ENCODE measurements at regions not wholly inside any gene's neighbourhood (a gene's known extent, or its start where the extent isn't known, plus 50 kb on each side); places are given as distances from the start of the nearest gene placed in this dataset.

DNA sequence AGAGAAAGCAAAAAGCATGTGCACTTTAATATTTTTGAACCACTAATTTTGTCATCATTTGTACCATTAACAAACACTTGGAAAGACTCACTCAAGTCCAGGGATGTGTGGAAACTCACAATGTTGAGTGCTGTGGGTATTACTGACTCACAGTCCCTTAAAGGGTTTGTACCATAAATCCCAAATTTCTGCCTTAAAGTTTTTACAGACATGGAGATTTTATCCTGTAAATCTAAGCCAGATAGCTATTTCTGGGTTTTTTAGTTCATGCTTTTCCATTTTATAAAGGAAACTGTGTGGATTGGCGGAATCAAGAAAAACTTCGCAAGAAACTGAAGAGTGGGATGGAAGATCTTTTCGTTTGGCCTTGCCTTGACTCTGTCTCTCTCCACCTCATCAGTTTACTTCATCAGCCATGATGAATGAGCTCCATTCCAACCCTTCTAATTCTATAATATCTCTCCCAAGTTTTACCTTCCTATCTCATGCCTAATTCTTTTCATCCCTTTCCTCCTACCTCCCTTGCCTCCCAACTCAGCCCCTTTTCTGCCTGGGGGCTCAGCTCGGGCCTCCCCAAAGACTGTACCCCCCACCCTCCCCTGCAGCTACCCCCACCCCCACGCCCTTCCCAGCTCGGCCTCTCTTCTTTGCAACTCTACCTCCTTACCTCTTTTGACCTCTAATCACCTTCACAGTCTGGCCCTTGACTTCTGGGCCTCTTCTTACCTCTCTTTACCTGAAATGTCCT is 218.5 kb upstream of the MKLN1 start:
- DNase-seq (ENCODE audit: low spot score): peak; percentile 53

DNA sequence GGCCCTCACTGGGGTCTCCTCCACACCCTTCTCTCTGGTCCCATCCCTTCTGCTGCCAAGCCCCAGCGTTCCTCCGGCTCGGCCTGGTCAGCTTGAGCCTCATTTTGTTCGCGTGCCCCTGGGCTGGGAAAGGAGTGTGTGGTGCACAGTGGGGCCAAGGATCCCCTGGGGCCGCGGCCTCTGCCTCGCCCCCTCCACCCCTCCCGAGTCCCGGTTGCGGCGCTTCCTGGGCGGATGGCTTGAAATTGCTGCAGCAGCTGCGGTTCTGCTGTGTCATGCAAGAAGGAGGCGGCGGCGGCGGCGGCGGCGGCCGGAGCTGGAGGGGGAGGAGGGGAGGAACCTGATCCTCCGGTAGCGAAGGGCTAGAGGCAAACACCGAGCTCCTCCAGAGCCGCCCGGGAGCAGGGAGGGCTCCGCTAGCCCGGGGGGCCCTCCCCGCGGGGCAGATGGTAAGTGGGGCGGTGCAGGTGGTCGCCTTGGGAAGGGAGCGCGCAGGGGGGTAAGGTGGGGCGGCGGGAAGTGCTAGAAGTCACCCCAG is 217.8 kb upstream of the MKLN1 start:
- peak; percentile 89 for DNase-seq (ENCODE audit: low spot score)

DNA sequence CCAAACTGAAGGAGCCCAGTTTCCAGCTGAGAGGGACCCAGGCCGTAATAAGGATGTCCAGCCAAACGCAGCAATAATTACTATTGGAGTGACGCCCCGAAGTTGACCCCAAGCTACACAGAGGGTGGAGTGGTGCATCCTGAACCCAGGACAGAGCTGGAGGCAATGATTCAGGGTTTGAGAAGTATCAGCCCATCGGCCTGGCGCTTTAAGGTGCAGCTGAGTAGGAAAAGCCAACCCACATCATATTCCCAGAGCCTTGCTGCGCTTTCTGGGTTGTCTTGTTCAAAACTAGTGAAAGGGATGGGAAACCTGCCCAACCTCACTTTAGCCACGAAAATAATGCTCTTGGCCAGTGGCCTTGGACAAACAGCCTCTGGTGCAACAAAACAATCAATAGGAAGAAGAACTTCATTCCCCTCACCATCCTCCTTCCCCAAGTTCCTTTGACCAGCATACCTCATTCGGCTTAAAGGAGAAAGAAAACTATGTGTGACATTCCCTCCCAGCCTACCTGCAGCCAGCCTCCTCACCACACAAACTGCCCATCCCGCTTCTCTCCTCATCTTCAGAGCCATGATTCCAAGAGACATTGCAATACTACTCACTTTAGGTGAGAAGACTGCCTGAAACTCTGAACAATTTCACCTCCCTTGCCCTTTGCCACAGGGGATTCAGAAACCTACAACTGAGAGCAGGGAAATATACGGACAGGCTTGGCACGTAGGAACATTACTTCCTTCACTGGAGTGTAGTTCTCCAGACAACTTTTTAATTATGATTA is 217.2 kb upstream of the MKLN1 start:
- peak; percentile 37 for DNase-seq (ENCODE audit: low spot score)

DNA sequence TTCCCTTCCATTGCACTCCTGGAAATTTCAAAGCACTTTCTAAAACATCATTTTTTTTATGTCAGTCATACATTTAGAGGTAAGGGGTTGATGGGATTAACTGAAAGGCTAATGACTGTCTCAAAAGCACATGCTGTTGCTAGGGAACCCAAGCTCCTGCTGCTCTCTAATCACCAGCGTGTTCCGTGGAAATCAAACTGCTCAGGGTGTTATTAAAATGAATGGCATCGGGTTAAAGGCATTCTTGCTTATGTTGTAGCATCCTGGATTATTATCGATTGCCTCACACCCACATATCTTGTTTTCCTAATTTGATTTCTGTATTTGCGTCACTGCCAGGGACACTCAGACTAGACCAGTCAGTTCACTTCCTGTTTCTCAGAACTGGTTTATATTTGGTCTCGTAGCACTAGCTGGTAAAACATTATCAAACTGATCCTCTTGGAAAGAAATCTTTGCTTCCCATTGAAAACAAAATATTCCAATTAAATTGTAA is 216.5 kb upstream of the MKLN1 start:
- peak; percentile 70 for DNase-seq (ENCODE audit: low spot score)

DNA sequence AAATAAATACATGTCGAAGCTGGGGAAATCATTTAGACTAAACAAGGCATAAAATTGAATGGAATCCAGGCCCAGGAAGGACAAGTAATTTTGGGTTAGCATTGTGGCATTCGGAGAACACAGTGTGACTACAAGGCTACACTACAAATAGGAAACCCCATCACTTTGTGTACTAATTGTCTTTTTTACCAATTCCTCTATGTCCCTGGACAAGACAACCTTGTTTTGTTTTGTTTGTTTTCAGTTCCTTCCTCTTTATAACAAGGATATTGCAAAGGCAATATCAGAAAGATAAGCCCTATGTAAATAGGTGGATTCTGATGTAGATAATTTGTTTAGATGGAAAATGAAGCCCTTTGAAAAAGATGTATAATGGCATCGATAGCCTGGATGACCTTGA is 215.9 kb upstream of the MKLN1 start:
- DNase-seq (ENCODE audit: low spot score): no peak

DNA sequence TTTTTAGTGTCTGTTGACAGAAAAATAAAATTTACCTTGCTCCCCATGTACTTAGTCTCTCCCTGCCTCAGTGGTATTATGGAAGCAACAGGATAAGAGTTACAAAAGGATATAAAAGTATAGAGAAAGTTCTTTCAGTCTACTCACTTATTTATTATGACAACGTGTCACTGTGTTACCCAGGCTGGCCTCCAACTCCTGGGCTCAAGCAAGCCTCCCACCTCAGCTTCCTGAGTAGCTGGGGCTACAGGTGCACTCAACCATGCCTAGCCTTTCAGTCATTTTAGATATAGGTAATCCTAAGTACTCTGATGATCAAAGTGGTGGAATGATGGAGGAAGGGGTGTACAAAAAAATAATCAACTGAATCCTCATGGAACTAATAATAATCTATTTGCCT is 215.2 kb upstream of the MKLN1 start:
- no peak for DNase-seq (ENCODE audit: low spot score)

DNA sequence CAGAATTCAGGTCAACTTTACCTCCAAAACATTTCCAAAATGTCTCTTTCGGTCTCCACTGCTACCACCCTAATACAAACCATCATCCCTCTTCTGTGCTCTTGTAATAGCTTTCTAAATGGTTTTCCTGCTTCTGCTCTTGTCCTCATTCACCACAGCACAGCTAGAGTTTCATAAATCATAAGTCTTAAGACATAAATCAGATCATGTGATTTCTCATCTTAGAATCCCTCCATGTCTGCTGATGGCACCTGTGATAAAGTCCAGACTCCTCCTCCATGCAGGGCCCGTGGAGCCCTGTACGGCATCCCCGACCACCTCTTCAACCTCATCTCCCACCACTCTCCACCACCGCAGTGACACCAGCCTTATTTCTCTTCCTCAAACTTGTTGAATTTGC is 212.3 kb upstream of the MKLN1 start:
- DNase-seq (ENCODE audit: low spot score): no peak

DNA sequence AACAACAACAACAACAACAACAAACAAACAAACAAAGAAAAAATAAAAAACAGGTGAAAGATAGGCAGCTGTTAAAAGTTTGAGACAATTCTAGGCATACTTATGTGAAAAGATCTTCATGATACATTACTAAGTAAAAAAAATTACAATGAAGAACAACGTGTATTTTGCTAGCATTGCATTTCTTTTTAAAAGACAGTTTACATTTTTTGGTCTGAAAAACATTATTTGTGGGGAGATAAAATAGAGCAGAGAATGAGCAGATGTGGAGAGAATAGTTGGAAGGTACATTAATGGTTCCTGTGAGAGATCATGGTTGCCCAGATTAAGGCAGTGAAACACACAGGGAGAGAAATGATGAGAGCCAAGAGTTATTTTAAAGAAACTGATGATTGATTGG is 210.2 kb upstream of the MKLN1 start:
- no peak for DNase-seq (ENCODE audit: low spot score)

DNA sequence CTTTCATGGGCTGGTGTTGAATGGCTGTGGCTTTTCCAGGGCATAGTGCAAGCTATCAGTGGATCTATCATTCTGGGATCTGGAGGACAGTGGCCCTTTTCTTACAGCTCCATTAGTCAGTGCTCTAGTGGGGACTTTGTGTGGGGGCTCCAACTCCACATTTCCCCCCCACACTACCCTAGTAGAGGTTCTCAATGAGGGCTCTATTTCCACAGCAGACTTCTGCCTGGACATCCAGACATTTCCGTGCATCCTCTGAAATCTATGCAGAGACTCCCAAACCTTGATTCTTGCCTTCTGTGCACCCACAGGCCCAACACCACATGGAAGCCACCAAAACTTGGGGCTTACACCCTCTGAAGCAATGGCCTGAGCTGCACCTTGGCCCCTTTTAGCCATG is 208.3 kb upstream of the MKLN1 start:
- DNase-seq (ENCODE audit: low spot score): no peak

DNA sequence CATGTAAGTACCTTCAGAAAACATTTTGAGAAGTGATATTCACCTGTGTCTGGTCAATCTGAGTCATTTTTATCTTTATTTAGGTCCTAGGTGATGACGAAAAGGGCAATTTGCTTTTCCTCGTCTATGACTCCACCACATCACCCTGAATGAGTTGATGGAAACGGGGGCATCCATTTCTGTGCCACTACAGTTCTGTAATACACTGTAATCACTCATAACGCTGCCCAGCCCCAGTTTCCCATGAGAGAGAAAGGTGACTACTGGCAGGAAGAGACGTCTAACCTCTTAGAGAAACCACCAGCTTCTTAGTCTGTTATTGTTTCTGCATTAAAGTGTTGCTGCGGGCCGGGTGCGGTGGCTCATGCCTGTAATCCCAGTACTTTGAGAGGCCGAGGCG is 205.3 kb upstream of the MKLN1 start:
- no peak for DNase-seq (ENCODE audit: low spot score)

DNA sequence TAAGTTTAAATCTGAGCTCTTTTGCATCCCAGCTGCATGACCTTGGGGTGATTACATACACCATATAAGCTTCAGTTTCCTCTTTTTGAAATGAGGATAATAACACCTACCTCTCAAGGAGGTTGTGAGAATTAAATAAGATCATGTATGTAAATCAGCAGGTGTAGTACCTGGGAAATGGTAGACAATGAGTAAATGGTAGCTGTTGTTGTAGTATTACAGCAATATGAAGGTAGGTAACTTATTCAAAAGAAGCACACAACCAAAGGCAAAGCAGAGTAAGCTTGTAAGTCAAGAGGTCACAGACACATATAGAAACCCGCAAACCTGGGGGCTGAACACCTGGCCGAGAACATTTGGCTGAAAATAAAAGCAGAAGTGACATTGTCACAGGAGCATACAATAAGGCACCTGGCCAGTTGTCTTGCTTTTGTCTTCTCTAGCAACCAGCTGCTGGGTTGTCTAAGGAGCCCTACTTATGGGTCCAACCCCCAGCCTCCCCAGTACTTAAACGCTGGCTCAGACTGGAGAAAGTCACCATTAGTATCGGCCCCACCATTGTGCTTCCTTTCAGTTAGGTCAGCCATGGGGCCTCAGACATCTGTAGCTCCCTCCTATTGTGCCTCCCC is 203.6 kb upstream of the MKLN1 start:
- DNase-seq (ENCODE audit: low spot score): no peak

DNA sequence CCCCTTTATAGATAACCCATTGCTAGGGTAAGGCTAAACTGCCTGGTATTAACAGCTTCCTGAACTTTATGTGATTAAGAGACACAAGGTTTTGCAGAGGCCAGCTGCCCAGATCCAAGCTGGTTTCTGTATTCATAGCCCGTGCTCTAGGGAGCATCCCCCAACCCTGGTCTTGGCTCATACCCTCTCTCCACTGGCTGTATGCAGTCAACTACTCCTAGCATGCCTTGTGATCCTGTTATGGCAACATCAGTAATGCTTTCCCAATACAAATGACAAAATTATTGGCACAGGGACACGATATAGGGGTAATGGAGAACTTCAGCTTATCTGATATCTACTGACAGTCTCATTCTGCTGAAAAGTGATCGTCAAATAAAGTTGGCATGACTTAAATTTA is 202.8 kb upstream of the MKLN1 start:
- no peak for DNase-seq (ENCODE audit: low spot score)

DNA sequence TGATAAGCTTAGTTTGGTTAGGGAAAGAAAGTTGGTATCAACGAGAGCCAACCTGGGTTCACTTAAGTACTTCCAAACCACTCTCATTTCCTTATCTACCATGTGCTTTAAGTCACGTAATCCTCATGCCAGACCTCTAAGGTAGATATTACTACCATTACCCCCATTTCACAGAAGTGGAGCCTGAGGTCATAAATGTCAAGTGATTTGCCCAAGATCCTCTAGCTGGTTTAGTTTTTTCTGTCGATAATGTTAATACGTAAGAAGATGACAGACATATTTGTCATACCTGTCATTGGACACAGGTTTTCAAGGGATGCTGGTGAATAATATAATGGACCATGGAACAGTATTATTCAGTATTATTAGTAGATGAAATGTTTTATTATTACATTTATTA is 197.4 kb upstream of the MKLN1 start:
- no peak for DNase-seq (ENCODE audit: low spot score)

DNA sequence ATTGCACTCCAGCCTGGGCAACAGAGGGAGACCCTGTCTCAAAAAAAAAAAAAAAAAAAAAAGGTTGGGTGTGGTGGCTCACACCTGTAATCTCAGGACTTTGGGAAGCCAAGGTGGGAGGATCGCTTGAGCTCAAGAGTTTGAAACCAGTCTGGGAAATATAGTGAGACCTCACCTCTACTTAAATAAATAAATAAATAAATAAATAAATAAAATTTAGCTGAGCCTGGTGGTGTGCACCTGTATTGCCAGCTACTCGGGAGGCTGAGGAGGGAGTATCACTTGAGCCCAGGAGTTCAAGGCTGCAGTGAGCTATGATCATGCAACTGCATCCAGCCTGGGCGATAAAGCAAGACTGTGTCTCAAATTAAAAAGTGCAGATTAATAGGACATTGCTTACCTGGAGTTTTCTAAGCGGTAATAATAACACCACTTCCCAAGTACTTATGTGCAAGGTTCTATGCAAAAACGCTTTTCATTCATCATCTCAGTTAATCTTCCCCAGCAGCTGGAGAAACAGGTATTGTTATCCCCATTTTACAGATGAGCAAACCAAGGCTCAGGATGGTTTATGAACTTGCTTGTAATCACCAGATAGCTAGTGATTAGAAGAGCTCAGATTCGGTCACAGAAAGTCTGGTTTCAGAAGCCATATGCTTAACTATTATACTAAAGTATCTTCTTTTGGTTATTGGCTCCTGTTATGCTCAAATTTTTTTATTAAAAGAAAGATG is 196.5 kb upstream of the MKLN1 start:
- no peak for DNase-seq (ENCODE audit: low spot score)

DNA sequence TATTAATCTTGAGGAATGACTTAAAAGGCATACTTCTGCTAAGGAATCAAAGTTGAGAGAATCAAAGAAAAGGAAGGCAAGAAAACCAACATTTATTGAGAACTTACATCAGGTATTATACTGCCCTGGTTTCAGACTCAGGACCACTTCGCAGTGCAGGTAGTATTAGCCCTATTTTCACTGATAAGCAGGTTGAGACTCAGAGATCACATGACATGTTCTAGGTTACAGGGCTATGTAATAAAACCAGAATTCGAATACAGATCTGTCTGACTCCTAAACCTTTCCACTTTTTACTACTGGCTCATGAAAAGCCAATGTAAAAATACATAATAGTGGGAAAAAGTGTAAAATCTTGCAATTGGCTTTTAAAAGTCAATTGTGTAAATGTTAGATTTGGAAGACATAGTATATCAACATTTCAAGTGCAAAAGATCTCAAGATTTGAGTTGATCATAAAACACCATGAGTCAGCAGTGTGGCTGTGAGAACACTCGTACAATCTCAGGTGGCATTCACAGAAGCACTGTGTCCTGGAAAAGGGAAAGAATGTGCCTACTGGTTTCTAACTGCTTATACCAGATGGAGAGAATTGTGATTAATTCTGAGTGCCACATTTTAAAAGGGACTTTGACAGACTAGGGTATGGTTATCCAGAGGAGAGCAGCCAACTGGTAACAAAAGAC is 195.8 kb upstream of the MKLN1 start:
- DNase-seq (ENCODE audit: low spot score): no peak

DNA sequence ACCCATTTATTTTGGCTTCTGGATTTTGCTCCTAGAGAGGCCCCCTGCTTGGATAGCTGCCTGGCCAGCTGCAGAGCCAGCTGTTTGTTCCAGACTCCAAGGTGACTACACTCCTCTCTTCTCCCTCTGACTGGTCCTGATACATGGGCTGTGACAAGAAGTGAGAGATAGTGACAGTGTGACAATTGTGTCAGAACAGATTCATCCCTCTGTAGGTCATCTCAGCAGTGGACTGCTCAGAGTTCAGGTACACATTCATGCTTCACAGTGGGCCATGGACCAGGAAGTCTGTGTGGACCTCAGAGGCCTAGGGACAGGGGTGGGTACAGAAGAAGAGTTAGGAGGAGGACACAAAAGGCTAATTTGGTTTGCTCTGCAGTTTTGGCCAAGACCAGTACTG is 188.2 kb upstream of the MKLN1 start:
- no peak for DNase-seq (ENCODE audit: low spot score)

DNA sequence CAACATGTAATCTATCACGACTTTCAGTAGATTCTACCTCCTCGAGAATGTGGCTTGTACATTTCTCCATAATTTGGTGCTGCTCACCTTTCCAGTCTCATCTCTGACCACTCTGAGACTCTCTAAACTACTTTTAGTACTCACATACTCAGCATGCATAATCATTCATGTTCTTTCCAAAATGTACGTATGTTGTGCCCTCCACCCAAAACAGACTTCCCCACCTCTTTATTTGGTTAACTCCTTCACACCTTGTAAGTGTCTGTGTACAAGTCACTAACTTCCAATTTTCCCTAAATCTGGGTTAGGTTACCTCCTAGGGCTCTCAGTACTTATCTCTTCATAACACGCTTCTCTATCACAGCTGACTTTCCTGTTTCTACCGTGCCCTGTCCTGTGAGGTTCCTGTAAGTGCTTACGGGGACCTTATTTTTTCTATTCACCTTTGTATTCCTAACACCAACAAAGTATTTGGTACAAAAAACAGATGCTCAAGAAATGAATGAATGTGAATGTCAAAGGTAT is 186.2 kb upstream of the MKLN1 start:
- no peak for DNase-seq (ENCODE audit: low spot score)

DNA sequence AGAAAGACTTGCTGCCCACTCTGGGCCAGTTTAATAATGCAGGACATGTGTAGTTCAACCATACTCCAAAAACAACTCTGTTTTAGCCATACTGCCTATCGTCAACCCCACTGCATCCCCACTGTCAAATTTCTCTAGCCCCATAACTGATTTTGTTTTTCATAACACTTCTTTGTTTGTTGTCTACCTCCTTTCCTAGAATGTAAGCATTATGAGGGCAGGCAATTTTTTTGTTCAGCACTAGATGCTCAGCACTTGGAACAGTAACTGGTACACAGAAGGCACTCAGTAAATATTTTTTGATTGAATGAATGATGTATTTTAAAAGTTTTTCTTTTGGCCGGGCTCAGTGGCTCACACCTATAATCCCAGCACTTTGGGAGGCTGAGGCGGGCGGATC is 183.8 kb upstream of the MKLN1 start:
- DNase-seq (ENCODE audit: low spot score): no peak

DNA sequence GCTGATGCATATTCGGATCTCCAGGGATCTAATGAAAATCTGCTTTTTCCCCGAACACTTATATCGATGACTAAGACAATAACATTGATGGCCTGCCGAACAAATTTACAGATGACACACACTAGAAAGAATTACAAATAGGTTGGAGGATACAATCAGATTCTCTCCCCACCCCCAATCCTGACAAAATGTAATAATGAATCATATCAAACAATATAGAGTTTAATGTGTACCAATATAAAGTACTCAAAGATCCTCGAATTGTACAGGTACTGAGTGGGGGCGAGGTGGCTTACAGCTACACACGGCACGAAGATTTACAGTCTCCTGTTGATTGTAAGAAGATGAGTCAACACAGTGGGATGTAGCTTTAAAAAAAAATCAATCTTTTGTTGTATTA is 182.7 kb upstream of the MKLN1 start:
- no peak for DNase-seq (ENCODE audit: low spot score)

DNA sequence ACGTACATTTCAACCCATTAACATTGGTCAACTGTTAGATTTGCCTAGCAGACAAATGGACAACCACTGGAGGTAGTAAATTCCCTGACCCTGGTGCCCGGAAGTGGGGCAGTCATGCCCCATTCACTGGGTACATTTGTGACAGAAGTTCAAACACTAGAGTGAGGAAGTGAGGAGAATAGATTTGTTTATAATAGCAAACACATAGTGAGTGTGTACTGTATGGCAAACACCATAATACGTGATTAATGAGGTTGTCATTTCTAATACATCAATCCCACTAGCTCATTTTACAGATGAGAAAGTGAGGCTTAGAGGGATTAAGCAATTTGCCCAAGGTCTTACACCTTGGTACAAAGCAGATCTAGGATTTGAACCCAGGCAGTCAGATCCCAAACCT is 181.9 kb upstream of the MKLN1 start:
- no peak for DNase-seq (ENCODE audit: low spot score)

DNA sequence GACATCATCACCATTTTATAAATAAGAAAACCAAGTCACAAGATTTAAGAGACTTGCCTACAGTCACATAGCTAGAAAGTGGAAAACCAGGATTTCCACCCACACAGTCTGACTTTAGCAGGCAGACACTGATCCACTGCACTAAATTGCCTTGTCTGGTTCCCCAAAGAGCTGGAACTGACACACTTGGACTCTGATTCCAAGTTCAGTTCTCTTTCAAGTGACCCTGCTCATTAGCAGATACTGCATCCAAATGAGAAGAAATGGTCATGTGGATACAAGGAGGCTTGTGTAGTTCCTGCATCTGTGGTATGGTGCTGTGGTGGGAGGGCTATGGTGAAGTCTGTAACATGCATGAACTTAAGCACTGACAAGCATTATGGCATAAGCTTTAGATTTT is 180.1 kb upstream of the MKLN1 start:
- no peak for DNase-seq (ENCODE audit: low spot score)
